HG03095 (cell line): ENCODE measurements at regions not wholly inside any gene's neighbourhood (a gene's known extent, or its start where the extent isn't known, plus 50 kb on each side); places are given as distances from the start of the nearest gene placed in this dataset.

ENCODE experiments used
- ATAC-seq: cut with Tn5 transposase; IDR thresholded peaks from one replicate; pipeline ENCODE4 v1.9.1; 2021; ENCODE audit warnings: moderate library complexity; ENCODE audit not compliant: unreplicated experiment

DNA sequence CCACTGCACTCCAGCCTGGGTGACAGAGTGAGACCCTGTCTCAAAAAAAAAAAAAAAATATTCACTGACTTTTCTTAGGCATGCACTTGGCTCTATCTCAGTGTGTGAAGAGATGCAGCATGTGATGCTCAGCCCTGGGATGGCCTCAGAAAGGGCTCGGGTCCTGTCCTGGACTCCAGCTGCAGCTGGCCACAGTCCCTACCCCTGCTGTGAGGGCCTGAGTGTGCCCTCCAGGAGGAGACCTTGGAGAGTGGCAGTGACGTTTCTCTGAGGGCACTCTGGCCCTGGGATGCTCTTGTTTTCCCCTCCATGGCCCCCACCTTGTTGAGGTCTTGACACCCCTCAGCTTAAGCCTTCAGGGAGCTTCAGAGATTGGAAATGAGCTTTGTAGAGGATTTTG is 81.9 kb upstream of the POU3F1 start:
- ATAC-seq = no peak

DNA sequence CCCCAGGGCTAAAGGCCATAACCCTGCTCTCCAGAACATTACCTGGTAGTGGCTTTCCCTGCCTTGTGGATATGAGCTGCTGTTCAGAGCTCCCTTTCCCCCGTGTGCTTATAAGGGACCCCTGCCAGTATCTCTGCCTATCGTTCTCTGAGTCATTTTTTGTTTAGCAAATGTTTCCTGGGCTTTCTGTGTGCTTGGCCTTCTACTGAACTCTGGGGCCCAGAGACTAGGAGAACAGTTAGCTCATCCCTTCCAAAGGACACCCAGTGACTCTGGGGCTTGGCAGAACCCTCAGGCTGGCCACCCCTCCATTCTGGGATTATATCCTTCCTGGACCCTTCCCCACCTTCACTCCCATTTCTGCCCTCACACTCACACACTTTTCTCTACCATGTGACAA is 80.8 kb upstream of the POU3F1 start:
- no peak for ATAC-seq

DNA sequence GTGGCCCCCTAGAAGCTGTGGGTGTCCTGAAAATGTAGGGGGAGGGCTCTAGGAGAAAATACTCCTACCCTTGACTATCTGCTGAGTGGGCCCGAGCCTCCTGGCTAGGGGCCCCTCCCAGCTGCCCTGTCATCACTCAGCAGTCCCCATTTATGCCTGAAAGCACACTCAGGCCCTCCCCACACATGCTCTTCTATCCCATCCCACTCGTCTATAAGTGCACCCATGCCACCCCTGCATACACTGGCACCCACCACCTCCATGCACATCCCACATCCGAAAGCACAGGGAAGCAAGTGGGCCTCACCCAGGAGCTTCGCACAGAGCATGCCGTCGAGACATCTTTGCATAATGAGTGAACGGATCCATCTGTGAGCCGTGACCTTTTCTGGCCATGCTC is 80.4 kb upstream of the POU3F1 start:
- ATAC-seq = no peak

DNA sequence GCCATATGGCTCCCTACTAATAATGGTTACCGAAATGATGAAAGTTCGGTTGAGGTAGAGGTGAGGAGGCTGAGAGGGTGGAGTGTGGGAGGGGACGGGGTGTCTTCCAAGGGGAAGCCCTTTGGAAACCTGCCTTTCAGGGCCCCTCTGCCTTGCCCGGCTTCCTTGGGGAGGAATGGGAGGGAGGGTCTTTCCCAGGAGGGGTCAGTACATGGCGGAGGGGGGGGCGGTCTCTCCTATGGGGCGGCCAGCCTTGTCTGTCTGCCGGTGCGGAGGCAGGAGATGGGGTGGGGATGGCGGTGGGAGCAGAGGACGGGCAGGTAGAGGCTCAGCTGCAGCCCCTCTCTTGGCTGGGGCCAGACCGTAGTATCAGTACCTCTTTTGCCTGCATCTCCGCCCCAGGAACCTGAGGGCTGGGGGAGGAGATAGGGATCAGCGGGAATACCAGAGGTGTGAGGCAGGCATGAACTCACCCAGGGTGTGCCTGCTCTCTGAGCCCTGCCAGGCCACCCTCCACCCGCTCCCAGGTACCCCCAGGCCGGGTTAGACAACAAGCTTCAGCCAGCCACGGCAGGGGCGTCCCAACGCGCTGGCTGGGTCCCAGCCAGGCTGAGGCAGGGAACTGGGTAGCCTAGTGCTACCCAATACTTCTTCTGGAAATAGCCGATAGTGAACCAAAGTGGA is 79.4 kb upstream of the POU3F1 start:
- ATAC-seq = no peak

DNA sequence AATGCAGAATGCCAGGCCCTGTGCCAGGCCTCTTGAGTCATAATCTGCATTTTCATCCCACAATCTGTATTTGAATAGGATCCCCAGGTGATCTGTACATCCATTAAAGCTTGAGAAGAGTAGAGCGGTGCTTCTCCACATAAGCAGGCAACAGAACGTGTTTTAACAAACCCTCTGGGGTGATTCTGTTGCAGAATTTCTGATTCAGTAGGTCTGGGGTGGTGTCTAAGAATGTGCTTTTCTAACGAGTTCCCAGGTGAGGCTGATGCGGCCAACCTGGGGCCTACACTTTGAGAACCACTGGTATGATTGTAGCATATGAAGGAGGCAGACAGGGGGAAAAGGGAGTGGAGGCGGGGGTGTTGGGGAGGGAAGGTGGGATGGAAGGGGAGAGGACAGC is 78.4 kb upstream of the POU3F1 start:
- no peak for ATAC-seq

DNA sequence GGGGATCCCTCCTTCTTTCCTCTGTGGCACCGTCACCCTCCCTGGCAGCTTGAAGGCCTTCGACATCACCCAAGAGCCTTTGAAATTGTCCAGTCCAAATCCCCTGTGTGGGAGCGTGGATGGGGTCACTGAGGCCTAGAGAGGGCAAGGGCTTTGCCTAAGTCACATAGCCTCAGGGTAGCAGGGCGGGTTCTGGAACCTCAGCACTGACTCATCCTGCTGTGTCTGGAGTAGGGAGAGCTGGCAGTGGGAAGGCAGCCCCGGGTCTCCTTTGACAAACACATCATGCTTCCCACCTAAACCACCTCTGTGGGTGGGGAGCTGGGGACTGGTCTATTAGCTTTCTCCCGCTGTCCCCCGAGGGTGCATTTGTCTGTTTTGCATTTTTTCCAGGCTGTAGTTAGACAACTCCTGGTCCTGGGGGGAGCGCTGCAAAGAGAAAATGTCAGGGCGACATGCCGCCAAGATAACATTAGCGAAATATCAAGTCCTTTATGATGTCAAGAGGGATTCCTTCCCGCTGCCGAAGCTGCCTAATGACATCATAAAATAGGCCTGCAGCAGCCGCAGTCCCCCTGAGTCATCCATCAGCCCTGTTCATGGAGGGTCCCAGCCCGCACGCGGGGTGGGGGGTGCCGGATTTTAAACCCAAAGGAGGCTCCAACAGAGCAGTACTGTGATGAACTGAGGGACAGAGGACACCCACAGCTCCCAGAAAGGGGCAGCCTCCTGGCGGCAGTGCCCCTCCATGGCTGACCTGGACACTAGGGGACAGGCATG is 77.0 kb upstream of the POU3F1 start:
- no peak for ATAC-seq

DNA sequence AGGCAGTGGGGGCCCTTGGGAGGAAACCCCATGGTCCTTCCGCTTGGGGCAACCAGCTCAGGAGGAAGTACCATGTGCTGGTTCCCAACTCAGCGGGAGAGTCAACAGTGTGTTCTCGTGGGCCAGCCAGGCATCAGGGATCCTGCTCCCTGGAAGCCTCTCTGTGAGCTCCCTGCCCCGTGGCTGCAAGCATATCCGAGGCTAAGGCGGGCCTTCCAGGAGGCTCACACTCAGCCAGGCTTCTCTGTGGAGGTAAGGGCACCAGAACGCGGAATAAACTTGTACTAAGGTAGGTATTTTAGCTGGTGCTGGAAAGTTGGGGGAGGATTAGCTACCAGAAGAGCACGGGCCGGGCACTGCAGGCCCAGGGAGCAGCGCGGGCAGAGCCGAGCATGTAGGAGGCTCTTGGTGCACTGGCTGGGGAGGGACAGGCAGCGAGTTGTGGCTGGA is 74.7 kb upstream of the POU3F1 start:
- no peak for ATAC-seq

DNA sequence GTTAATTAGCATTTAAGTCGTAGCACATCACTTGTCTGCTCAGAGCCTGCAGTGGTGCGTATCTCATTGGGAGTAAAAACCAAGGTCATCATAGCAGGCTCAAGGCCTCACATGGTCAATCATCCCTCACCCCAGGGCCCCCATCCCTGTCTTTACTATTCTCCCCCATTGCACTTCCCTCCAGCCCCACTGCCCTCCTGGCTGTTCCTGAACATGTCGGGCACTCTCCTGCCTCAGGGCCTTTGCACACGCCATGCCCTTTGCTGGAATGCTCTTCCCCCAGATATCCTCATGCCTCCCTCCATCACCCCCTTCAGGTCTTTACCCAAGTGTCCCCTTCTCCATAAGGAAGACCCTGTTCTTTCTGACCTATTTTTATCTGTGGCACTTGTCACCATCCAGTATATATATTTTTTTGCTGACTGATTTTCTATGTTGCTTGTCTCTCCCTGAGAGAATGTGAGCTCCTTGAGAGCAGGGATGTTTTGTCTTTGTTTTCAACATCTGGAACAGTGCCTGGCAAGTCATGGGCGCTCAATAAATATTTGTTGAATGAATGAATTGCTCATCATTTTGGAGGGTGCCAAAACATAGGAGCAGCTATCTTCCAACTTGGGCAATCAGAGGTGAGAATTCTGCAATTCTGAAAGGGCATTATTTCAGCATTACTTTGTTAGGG is 74.1 kb upstream of the POU3F1 start:
- ATAC-seq = no peak

DNA sequence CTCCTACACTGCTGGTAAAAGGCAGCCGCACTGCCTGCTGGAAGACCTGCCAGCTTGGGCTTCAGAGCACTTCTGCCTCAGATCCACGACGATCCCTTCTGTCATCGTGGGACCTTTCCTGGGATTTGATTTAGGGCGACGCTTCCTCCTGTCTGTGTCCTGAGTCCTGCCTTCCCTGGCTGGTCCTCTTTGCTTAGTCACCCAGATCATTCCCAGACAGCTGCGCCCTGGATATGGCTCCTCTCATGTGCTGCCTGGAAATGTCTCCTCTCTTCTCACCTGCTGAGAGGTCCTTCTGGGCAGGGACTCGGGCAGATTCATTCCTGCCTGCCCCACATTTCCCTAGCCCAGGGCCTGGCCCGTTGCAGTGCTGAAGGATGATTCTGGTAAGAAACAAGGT is 72.4 kb upstream of the POU3F1 start:
- ATAC-seq = no peak

DNA sequence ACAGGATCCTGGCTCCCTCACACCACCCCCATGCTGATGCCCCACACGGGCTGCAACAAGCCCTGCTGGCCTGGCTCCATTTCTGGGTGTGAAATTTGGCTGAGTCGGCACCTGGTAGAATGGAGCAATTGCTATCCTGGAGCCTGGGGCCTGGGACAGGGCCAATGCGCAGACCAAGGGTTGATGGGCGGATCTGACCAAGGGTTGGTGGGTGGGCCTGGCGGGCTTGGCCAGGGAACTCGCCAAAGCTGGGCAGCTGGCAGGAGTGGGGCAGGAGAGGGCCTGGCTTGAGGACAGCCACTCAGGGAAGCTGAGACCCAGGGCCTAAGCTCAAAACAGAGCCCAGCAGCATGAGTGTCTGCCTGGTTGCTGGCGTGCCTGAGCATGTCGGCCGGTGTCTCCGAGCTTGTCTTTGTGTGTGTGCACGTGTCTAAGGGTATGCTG is 70.9 kb upstream of the POU3F1 start:
- ATAC-seq = no peak

DNA sequence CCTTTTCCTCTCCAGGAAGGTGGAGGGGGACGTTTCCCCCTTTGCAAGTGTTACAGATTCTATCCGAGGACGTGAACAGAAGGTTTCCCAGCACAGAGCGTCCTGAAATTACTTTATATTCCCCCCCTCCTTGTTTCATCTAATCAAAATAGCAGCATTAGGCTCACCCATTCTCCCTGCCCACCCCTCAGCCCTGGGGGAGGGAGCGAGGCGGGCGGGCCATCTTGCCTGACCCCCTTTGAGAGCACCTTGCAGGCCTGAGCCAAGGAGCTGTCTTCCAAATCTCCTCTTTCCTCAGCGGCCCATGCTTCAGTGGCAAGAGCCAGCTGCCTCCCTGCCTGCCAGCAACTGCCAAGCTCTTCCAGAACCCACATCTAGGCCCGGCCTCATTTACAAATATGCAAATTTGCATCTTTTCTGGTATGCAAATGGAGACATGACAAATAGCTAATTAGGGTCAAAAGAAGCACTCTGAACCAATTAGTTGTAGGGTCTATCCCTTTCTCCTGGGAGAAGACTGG is 69.1 kb upstream of the POU3F1 start:
- no peak for ATAC-seq

DNA sequence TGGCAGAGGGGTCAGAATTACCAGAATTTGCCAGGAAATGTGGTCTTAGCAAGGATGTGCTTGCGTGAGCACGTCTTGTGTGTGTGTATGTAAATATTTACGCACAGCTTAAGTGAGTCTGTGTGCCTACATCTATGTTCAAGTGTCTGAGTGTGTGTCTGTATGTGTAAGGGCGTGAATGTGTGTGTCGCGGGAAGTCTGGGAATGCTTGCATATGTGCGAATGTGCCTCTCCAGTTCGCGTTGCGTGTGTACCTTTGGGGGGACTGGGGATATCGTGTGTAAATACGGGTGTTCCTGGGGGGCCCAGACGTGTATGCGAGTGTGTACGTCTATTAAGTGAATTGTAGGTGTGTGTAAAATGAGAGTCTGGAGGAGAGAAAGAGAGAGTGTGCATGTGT is 68.6 kb upstream of the POU3F1 start:
- ATAC-seq = no peak

DNA sequence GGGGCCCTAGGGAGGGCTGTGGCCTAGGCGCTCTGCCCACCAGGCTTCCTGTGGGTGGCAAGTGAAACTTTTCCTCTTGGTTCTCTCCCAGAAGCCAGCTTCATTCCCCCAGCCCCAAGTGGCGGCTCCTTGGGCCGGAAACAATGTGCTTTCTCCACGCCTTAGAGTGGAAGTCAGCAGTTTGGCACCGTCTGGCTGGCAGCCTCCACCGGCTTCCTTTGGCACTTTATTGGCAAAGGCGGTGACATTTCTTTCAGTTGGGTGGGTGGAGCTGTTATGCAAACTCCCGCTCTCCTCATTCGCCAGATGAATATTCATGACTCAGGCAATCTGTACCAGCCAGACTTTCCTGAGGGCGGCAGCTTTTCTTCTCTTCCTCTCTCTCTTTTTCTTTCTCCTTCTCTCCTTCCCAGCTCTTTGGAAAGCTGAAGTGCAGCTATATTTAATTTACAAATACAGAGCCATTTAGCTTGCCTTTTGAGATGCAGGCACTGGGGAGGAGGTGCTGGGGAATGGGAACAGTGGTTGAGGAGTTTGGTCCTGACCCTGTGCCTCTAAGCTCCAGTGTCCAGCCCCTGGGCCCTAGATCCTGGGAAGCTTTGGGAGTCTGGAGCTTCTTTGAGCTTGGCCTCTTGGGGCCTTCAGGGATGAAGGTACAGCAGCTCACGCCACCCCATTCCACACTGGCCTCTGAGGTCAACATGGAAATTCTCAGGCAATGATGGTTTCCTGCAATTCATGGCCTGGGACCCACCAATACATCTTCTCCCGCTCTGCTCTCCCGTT is 67.8 kb upstream of the POU3F1 start:
- no peak for ATAC-seq

DNA sequence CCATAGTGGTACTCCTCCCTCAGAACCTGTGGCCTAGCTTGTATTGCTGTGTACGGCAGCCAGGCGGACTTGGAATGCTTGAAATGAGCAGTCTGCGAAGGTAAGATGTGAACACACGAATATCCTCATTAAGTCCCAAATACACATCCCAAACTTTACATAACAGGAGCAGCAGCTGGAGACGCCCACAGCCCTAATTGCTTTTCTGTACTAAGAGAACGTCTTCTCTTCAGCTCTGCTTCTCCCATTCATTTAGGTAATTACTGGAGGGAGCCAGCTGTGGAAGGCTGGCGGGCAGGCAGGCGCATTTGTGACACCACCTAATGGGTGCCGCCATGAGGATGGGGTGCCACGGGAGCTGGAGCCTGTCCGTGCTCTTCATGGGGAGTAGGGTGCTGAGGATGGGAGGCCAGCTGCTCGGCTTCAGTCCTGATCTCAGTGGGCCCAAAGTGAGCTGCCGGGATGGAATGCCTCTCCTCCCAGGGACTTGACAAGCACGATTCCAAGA is 66.6 kb upstream of the POU3F1 start:
- no peak for ATAC-seq

DNA sequence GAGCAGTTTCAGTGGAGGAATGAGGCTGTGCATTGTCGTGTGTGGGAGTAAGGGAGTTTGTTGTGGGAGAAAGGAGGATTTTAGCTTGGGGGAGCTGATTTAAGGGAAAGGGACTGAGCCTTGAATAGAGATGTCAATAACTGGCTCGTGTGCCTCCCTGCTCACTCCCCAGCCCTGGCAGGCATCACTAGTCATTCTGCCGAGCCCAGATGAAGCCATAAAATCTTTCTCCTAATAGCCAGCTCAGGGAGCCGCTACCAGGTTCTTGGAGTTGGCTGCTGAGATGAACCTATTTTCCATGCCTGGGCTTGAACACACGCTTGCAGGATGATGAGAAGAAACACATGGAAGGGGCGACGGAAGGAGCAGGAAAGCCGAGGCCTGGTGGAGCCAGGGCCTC is 65.0 kb upstream of the POU3F1 start:
- no peak for ATAC-seq

DNA sequence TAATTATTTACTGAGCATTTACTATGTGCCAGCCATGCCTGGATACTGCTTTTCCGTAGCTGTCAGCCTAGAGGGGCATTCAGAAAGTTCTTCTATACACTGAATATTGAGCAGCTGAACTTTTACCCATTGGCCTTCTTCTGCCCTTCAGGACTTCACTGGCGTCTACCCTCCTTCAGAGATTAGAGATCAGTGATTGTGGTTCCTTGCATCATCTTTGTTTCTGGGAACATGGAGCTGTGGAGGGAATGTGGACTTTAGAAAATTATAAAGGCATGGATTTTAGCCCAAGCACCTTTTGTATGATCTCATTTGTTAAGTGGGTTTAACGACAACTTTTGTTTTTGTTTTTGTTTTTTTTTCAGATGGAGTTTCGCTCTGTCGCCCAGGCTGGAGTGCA is 58.7 kb upstream of the POU3F1 start:
- ATAC-seq = no peak

DNA sequence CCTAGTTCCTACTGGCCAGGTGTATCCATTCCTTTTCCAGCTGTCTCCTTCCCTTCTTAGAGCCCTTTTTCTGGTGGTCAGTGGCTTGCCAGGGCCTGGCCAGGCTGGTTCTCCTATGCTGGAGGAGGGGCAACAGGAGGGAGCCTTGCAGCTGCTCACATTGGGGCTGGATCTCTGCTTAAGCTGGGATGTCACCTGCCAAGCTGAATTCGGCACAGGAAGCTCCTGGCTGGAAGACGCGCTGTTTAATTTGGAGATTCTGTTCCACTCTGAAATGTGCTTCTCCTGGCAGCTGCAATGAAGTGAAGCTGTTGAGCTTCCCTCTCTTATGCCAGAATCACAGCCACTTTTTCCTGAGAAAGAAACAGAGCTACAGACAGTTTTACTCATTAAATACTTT is 56.0 kb upstream of the POU3F1 start:
- ATAC-seq = no peak

DNA sequence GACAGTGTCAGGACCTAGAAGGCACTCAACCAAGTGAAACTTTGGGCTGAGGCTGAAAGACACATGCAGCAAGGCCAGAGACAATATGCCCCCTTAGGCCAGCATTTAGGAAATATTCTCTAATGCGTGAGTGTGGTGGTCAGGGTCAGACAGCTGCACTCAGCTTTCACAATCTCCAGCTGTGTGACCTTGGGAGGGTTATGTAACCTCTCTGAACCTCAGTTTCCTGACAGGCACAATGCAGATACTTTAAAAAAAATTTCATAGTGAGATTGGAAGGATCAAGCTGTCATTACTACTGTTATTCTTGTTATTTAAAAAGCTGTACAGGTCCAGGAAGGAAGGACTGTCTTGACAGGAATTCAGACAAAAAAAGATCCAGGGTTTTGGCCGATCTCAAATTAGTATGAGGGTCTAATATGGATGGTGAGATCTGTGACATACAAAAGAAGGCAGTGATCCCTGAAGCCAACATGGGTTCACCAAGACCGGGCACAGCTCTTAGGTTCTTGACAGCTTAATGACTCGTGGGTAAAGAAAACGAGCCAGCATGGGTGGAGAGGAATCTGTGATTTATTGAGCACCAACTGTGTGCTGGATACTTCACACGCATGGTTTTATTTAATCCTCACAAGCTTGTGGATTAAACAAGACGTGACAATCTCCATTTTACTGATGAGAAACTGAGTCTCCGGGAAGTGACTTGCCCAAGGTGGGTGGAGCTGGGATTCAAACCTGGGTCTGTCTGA is 54.6 kb upstream of the POU3F1 start:
- ATAC-seq = no peak

DNA sequence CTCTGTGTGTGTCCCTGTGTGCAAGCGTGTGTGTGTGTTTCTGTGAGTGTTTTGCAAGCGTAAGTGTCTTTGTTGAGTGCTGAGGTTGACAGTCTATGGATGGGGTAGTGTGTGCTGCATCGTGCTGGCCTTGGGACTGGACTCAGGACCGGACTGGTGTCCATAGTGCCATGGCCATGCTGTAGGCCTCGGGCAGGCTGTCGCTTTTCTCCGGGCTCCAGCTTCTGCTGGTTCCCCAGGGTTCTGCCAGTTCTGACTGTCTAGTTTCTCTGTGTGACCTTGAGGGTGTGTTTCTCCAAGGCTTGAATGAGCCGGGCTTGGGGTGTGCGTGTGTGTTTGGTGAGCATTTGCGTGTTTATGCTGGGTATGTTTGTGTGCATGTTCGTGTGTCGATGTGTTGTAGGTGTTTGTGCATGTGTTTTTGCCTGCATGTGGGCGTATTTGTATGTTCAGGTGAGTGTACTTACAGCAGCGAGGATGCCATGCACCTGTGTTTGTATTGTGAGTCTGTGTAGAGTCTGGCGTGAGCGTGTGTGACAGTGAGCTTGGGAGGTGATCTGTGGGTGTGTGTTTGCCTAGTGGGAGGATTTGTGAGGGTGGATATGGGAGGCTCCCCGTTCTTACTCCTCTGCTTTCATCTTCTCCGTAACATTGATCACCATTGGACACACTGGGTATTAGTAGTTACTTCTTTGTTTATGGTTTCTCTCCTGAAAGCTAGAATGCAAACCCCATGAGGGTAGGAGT is 51.7 kb upstream of the POU3F1 start:
- ATAC-seq = no peak
